ENCODE measurements at regions not wholly inside any gene's neighbourhood (a gene's known extent, or its start where the extent isn't known, plus 50 kb on each side); places are given as distances from the start of the nearest gene placed in this dataset.
A peak's percentile ranks its signal among the peaks of the same experiment; 100 is the strongest.

DNA sequence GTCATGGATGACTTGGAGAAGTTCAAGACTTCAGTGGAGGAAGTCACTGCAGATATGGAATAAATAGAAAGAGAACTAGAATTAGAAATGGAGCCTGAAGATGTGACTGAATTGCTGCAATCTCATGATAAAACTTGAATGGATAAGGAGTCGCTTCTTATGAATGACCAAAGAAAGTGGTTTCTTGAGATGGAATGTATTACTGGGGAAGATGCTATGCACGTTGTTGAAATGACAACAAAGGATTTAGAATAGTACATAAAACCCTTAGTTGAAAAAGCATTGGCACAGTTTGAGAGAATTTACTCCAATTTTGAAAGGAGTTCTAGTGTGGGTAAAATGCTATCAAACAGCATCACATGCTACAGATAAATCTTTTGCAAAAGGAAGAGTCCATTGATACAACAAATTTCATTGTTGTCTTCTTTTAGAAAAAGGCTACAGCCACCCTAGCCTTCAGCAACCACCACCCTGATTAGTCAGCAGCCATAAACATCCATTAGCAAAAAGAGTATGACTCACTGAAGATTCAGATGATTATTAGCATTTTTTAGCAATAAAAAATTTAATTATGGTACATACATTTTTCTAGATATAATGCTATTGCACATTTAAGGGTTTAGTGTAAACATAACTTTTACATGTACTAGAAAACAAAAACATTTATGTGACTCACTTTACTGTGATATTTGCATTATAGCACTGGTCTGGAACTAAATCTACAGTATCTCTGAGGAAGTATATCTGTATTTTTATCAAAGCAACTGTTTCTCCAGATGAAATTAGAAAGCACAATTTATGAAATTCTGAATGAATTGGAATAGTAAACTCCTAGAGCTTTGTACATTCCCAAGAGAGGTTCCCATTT lies 110.5 kb upstream of the TACR1 start:
- H3K36me3 Mint-ChIP-seq (ENCODE audit: insufficient read depth, unreplicated experiment) = no peaks in the 10 kb centered on the region
- CTCF ChIA-PET = no interaction called here
- no peaks in the 10 kb centered on the region for H3K9me3 Mint-ChIP-seq (ENCODE audit: low read depth, unreplicated experiment)
- no peaks in the 10 kb centered on the region for H3K27me3 Mint-ChIP-seq (ENCODE audit: unreplicated experiment)
- no TSS peak for BruUV-seq (replicated peaks)
- peaks cover 8% of the 10 kb centered on the region for H3K4me1 Mint-ChIP-seq (ENCODE audit: low read depth, unreplicated experiment)
- TF ChIP-seq, protein P1, sequence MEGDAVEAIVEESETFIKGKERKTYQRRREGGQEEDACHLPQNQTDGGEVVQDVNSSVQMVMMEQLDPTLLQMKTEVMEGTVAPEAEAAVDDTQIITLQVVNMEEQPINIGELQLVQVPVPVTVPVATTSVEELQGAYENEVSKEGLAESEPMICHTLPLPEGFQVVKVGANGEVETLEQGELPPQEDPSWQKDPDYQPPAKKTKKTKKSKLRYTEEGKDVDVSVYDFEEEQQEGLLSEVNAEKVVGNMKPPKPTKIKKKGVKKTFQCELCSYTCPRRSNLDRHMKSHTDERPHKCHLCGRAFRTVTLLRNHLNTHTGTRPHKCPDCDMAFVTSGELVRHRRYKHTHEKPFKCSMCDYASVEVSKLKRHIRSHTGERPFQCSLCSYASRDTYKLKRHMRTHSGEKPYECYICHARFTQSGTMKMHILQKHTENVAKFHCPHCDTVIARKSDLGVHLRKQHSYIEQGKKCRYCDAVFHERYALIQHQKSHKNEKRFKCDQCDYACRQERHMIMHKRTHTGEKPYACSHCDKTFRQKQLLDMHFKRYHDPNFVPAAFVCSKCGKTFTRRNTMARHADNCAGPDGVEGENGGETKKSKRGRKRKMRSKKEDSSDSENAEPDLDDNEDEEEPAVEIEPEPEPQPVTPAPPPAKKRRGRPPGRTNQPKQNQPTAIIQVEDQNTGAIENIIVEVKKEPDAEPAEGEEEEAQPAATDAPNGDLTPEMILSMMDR (IDR thresholded peaks at IDR 0.05; ENCODE audit: unreplicated experiment) = no peak
- no peak for DNase-seq
- intact Hi-C loops (cut with micrococcal nuclease; ENCODE audit: unreplicated experiment) = no loop called here
- H3K27ac Mint-ChIP-seq (ENCODE audit: unreplicated experiment) = no peak overlapping the region
- no peak overlapping the region for H3K4me3 Mint-ChIP-seq (ENCODE audit: low read depth, unreplicated experiment)

DNA sequence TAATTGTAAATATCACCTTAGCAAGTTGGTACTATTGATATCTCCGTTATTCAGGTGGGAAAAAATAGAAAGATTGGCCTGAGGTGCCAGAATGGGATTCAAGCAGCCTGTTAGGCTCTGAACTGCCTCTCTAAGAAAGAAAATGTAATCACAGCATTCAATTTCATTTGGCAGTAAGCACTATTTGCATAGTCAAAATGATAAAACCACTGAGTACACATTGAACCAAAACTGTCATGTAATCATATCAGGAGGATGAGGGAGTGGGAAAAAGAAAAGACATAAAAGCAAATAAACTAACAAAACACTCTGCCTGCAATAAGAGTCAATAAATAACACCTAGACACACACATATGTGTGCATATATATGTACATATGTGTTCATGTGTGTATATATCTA lies 103.9 kb upstream of the TACR1 start:
- Mint-ChIP-seq H3K4me1 (ENCODE audit: low read depth, unreplicated experiment) (peaks cover 26% of the 10 kb centered on the region), H3K36me3 (ENCODE audit: insufficient read depth, unreplicated experiment) (no peaks in the 10 kb centered on the region), H3K27me3 (ENCODE audit: unreplicated experiment) (no peaks in the 10 kb centered on the region), H3K4me3 (ENCODE audit: low read depth, unreplicated experiment) (no peak overlapping the region), H3K27ac (ENCODE audit: unreplicated experiment) (no peak overlapping the region), H3K9me3 (ENCODE audit: low read depth, unreplicated experiment) (no peaks in the 10 kb centered on the region)
- CTCF ChIA-PET = no interaction called here
- DNase-seq = no peak
- TF ChIP-seq, protein P1 (IDR thresholded peaks at IDR 0.05; ENCODE audit: unreplicated experiment) = no peak
- intact Hi-C loops (cut with micrococcal nuclease; ENCODE audit: unreplicated experiment) = no loop called here
- BruUV-seq (replicated peaks) = no TSS peak

- intact Hi-C loops (cut with micrococcal nuclease; ENCODE audit: unreplicated experiment) = no loop called here
- Mint-ChIP-seq H3K4me3 (ENCODE audit: low read depth, unreplicated experiment) (no peak overlapping the region), H3K4me1 (ENCODE audit: low read depth, unreplicated experiment) (peaks cover 36% of the 10 kb centered on the region), H3K27ac (ENCODE audit: unreplicated experiment) (no peak overlapping the region), H3K27me3 (ENCODE audit: unreplicated experiment) (no peaks in the 10 kb centered on the region), H3K9me3 (ENCODE audit: low read depth, unreplicated experiment) (peaks cover 4% of the 10 kb centered on the region), H3K36me3 (ENCODE audit: insufficient read depth, unreplicated experiment) (no peaks in the 10 kb centered on the region)
- BruUV-seq (replicated peaks) = no TSS peak
- TF ChIP-seq, protein P1 (IDR thresholded peaks at IDR 0.05; ENCODE audit: unreplicated experiment) = no peak
- DNase-seq = no peak
- CTCF ChIA-PET = no interaction called here
These were observed 95.0 kb upstream of the TACR1 start for GRCh38 chr2:75294362-75294761.

- Mint-ChIP-seq H3K27ac (ENCODE audit: unreplicated experiment) (peak overlapping the region; percentile 13), H3K27me3 (ENCODE audit: unreplicated experiment) (no peaks in the 10 kb centered on the region), H3K9me3 (ENCODE audit: low read depth, unreplicated experiment) (peaks cover 4% of the 10 kb centered on the region), H3K4me3 (ENCODE audit: low read depth, unreplicated experiment) (no peak overlapping the region), H3K4me1 (ENCODE audit: low read depth, unreplicated experiment) (peaks cover 28% of the 10 kb centered on the region), H3K36me3 (ENCODE audit: insufficient read depth, unreplicated experiment) (no peaks in the 10 kb centered on the region)
- TF ChIP-seq, protein P1 (IDR thresholded peaks at IDR 0.05; ENCODE audit: unreplicated experiment) = no peak
- DNase-seq = no peak
- CTCF ChIA-PET = interaction anchor here (0.6 kb wide), 1 partner anchor 536 kb away, joined by 3 read pairs; no protein-coding TSS in a partner anchor
- intact Hi-C loops (cut with micrococcal nuclease; ENCODE audit: unreplicated experiment) = loop anchor here (1.0 kb wide), 1 partner anchor 8 kb away; no protein-coding TSS in a partner anchor
- no TSS peak for BruUV-seq (replicated peaks)
These were observed 93.5 kb upstream of the TACR1 start for GRCh38 chr2:75292826-75293225.

All from Calu3 (cell line).